Breast epithelium (tissue), 3 donors: ENCODE measurements at regions not wholly inside any gene's neighbourhood (a gene's known extent, or its start where the extent isn't known, plus 50 kb on each side); places are given as distances from the start of the nearest gene placed in this dataset.

Experiments
- POLR2A ChIP-seq: fragments of 450-650 bp; IDR thresholded peaks from one replicate; pipeline ENCODE4 v1.6.1; 2016; ENCODE audit warnings: antibody characterized with exemption, mild to moderate bottlenecking, moderate library complexity
- TF ChIP-seq, protein P1 (sequence below), 3 donors: fragments of 450-650 bp; IDR thresholded peaks; one replicate each; pipeline ENCODE4 v1.5.1; 2016 to 2017; ENCODE audit warnings: antibody characterized with exemption in 3 of 3, mild to moderate bottlenecking in 3 of 3, moderate library complexity in 3 of 3

GRCh38 chr9:116032683-116033440 is 120.7 kb upstream of the PAPPA start:
- TF ChIP-seq, protein P1, sequence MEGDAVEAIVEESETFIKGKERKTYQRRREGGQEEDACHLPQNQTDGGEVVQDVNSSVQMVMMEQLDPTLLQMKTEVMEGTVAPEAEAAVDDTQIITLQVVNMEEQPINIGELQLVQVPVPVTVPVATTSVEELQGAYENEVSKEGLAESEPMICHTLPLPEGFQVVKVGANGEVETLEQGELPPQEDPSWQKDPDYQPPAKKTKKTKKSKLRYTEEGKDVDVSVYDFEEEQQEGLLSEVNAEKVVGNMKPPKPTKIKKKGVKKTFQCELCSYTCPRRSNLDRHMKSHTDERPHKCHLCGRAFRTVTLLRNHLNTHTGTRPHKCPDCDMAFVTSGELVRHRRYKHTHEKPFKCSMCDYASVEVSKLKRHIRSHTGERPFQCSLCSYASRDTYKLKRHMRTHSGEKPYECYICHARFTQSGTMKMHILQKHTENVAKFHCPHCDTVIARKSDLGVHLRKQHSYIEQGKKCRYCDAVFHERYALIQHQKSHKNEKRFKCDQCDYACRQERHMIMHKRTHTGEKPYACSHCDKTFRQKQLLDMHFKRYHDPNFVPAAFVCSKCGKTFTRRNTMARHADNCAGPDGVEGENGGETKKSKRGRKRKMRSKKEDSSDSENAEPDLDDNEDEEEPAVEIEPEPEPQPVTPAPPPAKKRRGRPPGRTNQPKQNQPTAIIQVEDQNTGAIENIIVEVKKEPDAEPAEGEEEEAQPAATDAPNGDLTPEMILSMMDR (IDR thresholded peaks at IDR 0.05) = no peak
- no peak for TF ChIP-seq POLR2A
